Activated CD4-positive, alpha-beta T cell treated with anti-CD3 and anti-CD28 coated beads for 36 hours (primary cell): ENCODE measurements at regions not wholly inside any gene's neighbourhood (a gene's known extent, or its start where the extent isn't known, plus 50 kb on each side); places are given as distances from the start of the nearest gene placed in this dataset.

Experiments used
- ATAC-seq: fragments of 200-7000 bp; cut with Tn5 transposase; one replicate; pipeline ENCODE4 v1.10.0; 2021; ENCODE audit warnings: mild to moderate bottlenecking, moderate library complexity
- CTCF ChIA-PET: fragments of 350-600 bp; sonication (Branson Sonifier 250); formaldehyde crosslinking; loops from one replicate; lab custom pipeline; 2021; ENCODE audit warnings: antibody characterized with exemption; lab: Charles Lee
- POLR2A ChIA-PET: fragments of 350-600 bp; sonication (Branson Sonifier 250); formaldehyde crosslinking; loops from one replicate; lab custom pipeline; 2021; ENCODE audit warnings: antibody characterized with exemption, inconsistent platforms; lab: Charles Lee
- DNase-seq: peaks from one replicate; pipeline ENCODE4 v3.0.0-alpha.2; 2020
- H3K27ac Mint-ChIP-seq: one replicate; pipeline ENCODE4 v1.8.0; 2021; ENCODE audit warnings: mixed read lengths
- H3K27me3 Mint-ChIP-seq: one replicate; pipeline ENCODE4 v1.8.0; 2021; ENCODE audit warnings: mixed read lengths
- H3K36me3 Mint-ChIP-seq: one replicate; pipeline ENCODE4 v1.8.0; 2021; ENCODE audit warnings: low read depth, mixed read lengths
- H3K4me1 Mint-ChIP-seq: one replicate; pipeline ENCODE4 v1.8.0; 2021; ENCODE audit warnings: mixed read lengths
- H3K4me3 Mint-ChIP-seq: one replicate; pipeline ENCODE4 v1.8.0; 2021; ENCODE audit warnings: mild to moderate bottlenecking, moderate library complexity, mixed read lengths
- H3K9me3 Mint-ChIP-seq: one replicate; pipeline ENCODE4 v1.8.0; 2021; ENCODE audit warnings: low read depth, mixed read lengths
- intact Hi-C, 2 experiments: fragments of 100-400 bp; cut with DNase I in 1 of 2; cut with micrococcal nuclease in 1 of 2; formaldehyde crosslinking; loops; one replicate each; pipeline versions ENCODE4 v1.14.2 to v1.15.1; 2022 to 2024; cut with DNase I, micrococcal nuclease

DNA sequence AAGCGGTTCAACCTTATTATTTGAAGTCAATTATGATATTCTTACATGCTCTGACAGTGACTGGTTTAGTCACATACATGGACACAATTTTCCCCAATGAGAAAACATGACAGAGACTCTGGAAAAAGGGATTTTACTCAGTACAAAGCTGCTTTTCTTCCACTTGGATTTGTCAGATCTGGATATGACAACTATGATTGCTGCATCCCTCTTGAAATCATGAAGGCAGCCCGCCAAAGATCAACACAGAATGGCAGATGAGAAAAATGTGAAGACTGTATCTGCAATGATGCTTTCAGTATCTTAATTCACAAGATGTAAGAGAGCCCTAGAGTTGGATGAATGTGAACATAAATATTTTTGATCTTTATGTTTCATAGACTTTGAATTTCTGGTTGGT lies 439.6 kb downstream of the CDH8 start:
- DNase-seq (no peak), ATAC-seq (no peak)
- Mint-ChIP-seq H3K9me3 (peaks cover 28% of the 10 kb centered on the region), H3K27me3 (no peaks in the 10 kb centered on the region), H3K4me1 (no peaks in the 10 kb centered on the region), H3K36me3 (no peaks in the 10 kb centered on the region), H3K27ac (no peak overlapping the region), H3K4me3 (no peak overlapping the region)
- intact Hi-C loops: no loop called here
- POLR2A ChIA-PET: no interaction called here
- CTCF ChIA-PET: no interaction called here

- intact Hi-C loops: no loop called here
- Mint-ChIP-seq H3K9me3 (peaks cover 28% of the 10 kb centered on the region), H3K27me3 (no peaks in the 10 kb centered on the region), H3K4me1 (no peaks in the 10 kb centered on the region), H3K27ac (no peak overlapping the region), H3K36me3 (no peaks in the 10 kb centered on the region), H3K4me3 (no peak overlapping the region)
- CTCF ChIA-PET: no interaction called here
- POLR2A ChIA-PET: no interaction called here
- no peak for ATAC-seq
- no peak for DNase-seq
Measured at GRCh38 chr16:61595605-61596004, 440.6 kb downstream of the CDH8 start.

GRCh38 chr16:61590577-61590976 lies 445.7 kb downstream of the CDH8 start:
- H3K4me3 Mint-ChIP-seq: no peak overlapping the region
- no peak overlapping the region for H3K27ac Mint-ChIP-seq
- CTCF ChIA-PET: no interaction called here
- ATAC-seq: no peak
- H3K36me3 Mint-ChIP-seq: no peaks in the 10 kb centered on the region
- POLR2A ChIA-PET: no interaction called here
- intact Hi-C loops: no loop called here
- H3K27me3 Mint-ChIP-seq: no peaks in the 10 kb centered on the region
- DNase-seq: no peak
- H3K9me3 Mint-ChIP-seq: peaks cover 38% of the 10 kb centered on the region
- H3K4me1 Mint-ChIP-seq: no peaks in the 10 kb centered on the region

DNA sequence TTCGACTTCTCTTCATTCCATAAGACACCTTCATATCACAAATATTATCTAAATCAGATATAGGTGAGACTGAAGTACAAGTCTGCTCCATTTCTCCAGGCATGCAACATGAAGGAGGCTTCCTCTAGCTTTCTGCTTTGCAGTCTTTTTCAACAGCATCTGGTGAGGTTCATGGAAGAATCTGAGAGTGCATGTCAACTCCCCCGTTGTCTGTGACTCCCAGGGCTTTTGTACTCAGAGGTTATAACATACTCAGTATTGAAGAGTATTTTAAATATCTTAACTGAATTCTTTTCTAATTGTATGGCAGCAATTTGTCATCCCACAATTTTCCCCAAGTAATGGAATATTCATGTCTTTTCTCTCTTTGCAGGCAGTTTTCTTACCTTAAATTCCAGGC lies 448.7 kb downstream of the CDH8 start:
- Mint-ChIP-seq H3K27ac (no peak overlapping the region), H3K27me3 (no peaks in the 10 kb centered on the region), H3K36me3 (no peaks in the 10 kb centered on the region), H3K4me1 (no peaks in the 10 kb centered on the region), H3K9me3 (peaks cover 20% of the 10 kb centered on the region), H3K4me3 (no peak overlapping the region)
- ChIA-PET POLR2A (no interaction called here), CTCF (no interaction called here)
- intact Hi-C loops: no loop called here
- ATAC-seq (no peak), DNase-seq (no peak)

- no peak for DNase-seq
- no peaks in the 10 kb centered on the region for H3K36me3 Mint-ChIP-seq
- intact Hi-C loops: no loop called here
- no peak for ATAC-seq
- ChIA-PET POLR2A (no interaction called here), CTCF (no interaction called here)
- H3K27me3 Mint-ChIP-seq: no peaks in the 10 kb centered on the region
- H3K9me3 Mint-ChIP-seq: peaks cover 5% of the 10 kb centered on the region
- H3K27ac Mint-ChIP-seq: no peak overlapping the region
- H3K4me3 Mint-ChIP-seq: no peak overlapping the region
- no peaks in the 10 kb centered on the region for H3K4me1 Mint-ChIP-seq
Measured at GRCh38 chr16:61581417-61582046, 454.7 kb downstream of the CDH8 start.

GRCh38 chr16:61580579-61580978 lies 455.7 kb downstream of the CDH8 start:
- CTCF ChIA-PET: no interaction called here

GRCh38 chr16:61579195-61579594 lies 457.0 kb downstream of the CDH8 start:
- DNase-seq (no peak), ATAC-seq (no peak)
- peaks cover 8% of the 10 kb centered on the region for H3K9me3 Mint-ChIP-seq
- POLR2A ChIA-PET: no interaction called here
- H3K36me3 Mint-ChIP-seq: no peaks in the 10 kb centered on the region
- H3K27ac Mint-ChIP-seq: no peak overlapping the region
- H3K27me3 Mint-ChIP-seq: no peaks in the 10 kb centered on the region
- CTCF ChIA-PET: no interaction called here
- intact Hi-C loops: no loop called here
- H3K4me1 Mint-ChIP-seq: no peaks in the 10 kb centered on the region
- H3K4me3 Mint-ChIP-seq: no peak overlapping the region

More at GRCh38 chr16:61580579-61580978, 455.7 kb downstream of the CDH8 start:
- Mint-ChIP-seq H3K27ac (no peak overlapping the region), H3K36me3 (no peaks in the 10 kb centered on the region), H3K4me3 (no peak overlapping the region), H3K4me1 (no peaks in the 10 kb centered on the region), H3K9me3 (peaks cover 5% of the 10 kb centered on the region), H3K27me3 (no peaks in the 10 kb centered on the region)
- intact Hi-C loops: no loop called here
- ATAC-seq (no peak), DNase-seq (no peak)
- POLR2A ChIA-PET: no interaction called here

DNA sequence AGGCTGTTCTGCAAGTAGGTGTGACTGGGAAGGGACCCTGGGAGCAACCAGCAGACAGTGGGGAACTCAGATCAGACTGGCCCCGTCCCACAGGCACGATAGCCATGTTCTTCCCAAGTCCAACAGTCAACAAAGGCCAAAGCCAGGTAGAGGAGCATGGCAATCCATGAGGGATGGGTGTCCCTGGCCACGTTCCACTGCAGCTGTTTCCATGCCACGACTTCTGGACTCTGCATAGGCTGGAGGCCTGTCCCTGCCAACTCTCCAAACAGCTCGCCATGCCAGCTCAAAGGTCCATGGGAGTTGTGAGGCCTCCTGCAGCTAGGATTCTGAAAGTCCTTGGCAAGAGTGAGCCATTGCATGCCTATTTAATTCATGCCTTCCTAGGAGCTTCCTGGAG lies 459.8 kb downstream of the CDH8 start:
- no peaks in the 10 kb centered on the region for H3K27me3 Mint-ChIP-seq
- no peaks in the 10 kb centered on the region for H3K36me3 Mint-ChIP-seq
- no peak overlapping the region for H3K27ac Mint-ChIP-seq
- peaks cover 18% of the 10 kb centered on the region for H3K9me3 Mint-ChIP-seq
- intact Hi-C loops: no loop called here
- no peak for DNase-seq
- CTCF ChIA-PET: no interaction called here
- no peak for ATAC-seq
- no peak overlapping the region for H3K4me3 Mint-ChIP-seq
- no peaks in the 10 kb centered on the region for H3K4me1 Mint-ChIP-seq
- POLR2A ChIA-PET: no interaction called here

DNA sequence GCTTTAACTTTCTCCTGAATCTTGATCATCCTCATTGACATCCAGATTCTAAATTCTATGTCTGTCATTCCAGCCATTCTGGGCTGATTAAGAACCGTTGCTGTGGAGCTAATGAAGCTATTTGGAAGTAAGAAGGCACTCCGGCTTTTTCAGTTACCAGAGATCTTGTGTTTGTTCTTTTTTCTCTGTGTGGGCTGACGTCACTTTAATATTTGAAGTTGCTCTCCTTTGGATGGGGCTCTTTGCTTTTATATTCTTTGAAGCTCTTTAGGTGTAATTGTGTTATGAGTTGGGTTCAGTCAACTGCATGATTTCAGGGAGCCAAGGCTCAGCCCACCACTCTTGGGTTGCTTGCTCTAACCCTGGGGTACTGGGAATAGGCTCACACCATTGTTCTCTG lies 460.6 kb downstream of the CDH8 start:
- no peaks in the 10 kb centered on the region for H3K27me3 Mint-ChIP-seq
- ATAC-seq (no peak), DNase-seq (no peak)
- intact Hi-C loops: no loop called here
- ChIA-PET CTCF (no interaction called here), POLR2A (no interaction called here)
- no peak overlapping the region for H3K4me3 Mint-ChIP-seq
- no peaks in the 10 kb centered on the region for H3K36me3 Mint-ChIP-seq
- no peaks in the 10 kb centered on the region for H3K4me1 Mint-ChIP-seq
- H3K27ac Mint-ChIP-seq: no peak overlapping the region
- peaks cover 20% of the 10 kb centered on the region for H3K9me3 Mint-ChIP-seq

- Mint-ChIP-seq H3K36me3 (no peaks in the 10 kb centered on the region), H3K4me3 (no peak overlapping the region), H3K27ac (no peak overlapping the region), H3K27me3 (no peaks in the 10 kb centered on the region), H3K9me3 (peaks cover 30% of the 10 kb centered on the region), H3K4me1 (no peaks in the 10 kb centered on the region)
- ChIA-PET POLR2A (no interaction called here), CTCF (no interaction called here)
- ATAC-seq (no peak), DNase-seq (no peak)
- intact Hi-C loops: loop anchor here in 1 of 2 experiments (10.0 kb wide), 1 partner anchor 146 kb away; no protein-coding TSS in a partner anchor
Measured at GRCh38 chr16:61569028-61569427, 467.2 kb downstream of the CDH8 start.

DNA sequence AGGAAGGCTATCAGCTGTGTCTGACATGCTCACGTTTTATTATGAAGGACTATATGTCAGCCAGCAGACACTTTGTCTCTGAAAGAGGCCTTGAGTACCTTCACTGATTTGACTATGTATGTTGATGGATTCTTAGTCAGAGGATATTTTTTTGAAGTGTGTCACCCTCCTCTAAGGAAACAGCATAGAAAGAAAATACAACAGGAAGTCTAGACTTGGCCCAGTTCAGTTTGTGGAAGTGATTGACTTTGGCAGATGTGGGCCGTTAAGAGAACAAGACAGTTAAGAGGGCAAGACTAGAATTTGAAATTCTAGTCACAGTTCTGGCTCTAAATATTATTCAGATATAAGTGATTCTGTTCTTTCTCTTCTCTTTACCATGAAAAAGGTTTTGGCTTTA lies 471.5 kb downstream of the CDH8 start:
- ChIA-PET POLR2A (no interaction called here), CTCF (no interaction called here)
- no peak for ATAC-seq
- Mint-ChIP-seq H3K36me3 (no peaks in the 10 kb centered on the region), H3K4me1 (no peaks in the 10 kb centered on the region), H3K27me3 (no peaks in the 10 kb centered on the region), H3K9me3 (peaks cover 27% of the 10 kb centered on the region), H3K4me3 (no peak overlapping the region), H3K27ac (no peak overlapping the region)
- DNase-seq: no peak
- intact Hi-C loops: loop anchor here in 1 of 2 experiments (10.0 kb wide), 1 partner anchor 150 kb away; no protein-coding TSS in a partner anchor

DNA sequence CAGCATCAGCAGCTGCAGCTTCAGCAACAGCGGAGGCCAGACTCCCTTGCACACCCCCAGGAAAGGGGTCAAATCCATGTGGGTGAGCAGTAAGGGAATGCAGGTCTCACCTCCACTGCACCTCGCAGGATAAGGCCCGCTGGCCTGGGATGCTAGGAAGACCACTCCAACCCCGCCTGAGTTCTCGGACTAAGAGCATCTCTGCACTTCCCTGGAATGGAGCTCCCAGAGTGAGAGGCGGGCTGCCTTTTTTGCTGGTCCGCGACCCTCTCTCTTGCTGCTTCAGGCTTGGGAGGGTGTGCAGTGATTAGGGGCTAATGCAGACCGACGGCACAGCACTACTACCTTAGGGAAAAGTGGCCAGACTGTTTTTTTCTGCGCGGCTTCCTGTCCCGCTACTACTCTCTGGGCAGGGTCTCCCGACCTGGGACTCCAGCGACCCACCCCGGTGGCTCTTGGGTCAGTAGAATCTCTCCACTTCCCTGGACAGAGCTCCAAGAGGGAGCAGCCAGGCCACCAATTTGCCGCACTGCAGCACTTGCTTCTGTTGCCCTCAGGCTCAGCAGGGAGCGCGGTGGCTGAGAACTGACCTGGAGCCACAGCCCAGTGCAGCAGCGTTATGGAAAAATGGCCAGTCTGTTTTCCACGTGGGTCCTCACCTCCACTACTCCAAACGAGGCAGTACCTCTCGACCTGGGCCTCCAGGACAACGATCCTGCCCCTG lies 480.4 kb downstream of the CDH8 start:
- Mint-ChIP-seq H3K9me3 (peaks cover 24% of the 10 kb centered on the region), H3K27ac (no peak overlapping the region), H3K4me3 (no peak overlapping the region), H3K27me3 (no peaks in the 10 kb centered on the region), H3K4me1 (no peaks in the 10 kb centered on the region), H3K36me3 (no peaks in the 10 kb centered on the region)
- ATAC-seq: no peak
- ChIA-PET CTCF (interaction anchor here (0.6 kb wide), 1 partner anchor 428 kb away, joined by 3 read pairs; no protein-coding TSS in a partner anchor), POLR2A (no interaction called here)
- DNase-seq: no peak
- intact Hi-C loops: no loop called here
